Central memory CD8-positive, alpha-beta T cell (primary cell): ENCODE measurements at regions not wholly inside any gene's neighbourhood (a gene's known extent, or its start where the extent isn't known, plus 50 kb on each side); places are given as distances from the start of the nearest gene placed in this dataset.
"Not testable (repeated sequence)": the region's sequence is repeated elsewhere in the genome, so short reads cannot be mapped to it uniquely, and the experiment has no call there.

Experiments
- ATAC-seq: fragments of 150-1000 bp; cut with Tn5 transposase; replicated peaks from 2 replicates; pipeline ENCODE4 v1.10.0; 2022; ENCODE audit warnings: mild to moderate bottlenecking, moderate FRiP score, moderate number of reproducible peaks; ENCODE audit not compliant: poor library complexity, severe bottlenecking; ENCODE audit errors: extremely low read depth
- DNase-seq, 2 donors: peaks; one replicate each; pipeline ENCODE4 v3.0.0; 2021; ENCODE audit warnings: low spot score in 2 of 2
- H3K27ac Mint-ChIP-seq: one replicate; pipeline ENCODE4 v1.8.0; 2022; ENCODE audit warnings: low read depth, mild to moderate bottlenecking, moderate library complexity, mixed read lengths
- H3K27me3 Mint-ChIP-seq: one replicate; pipeline ENCODE4 v1.8.0; 2022; ENCODE audit warnings: mixed read lengths
- H3K36me3 Mint-ChIP-seq: one replicate; pipeline ENCODE4 v1.8.0; 2022; ENCODE audit warnings: mild to moderate bottlenecking, moderate library complexity, mixed read lengths; ENCODE audit not compliant: insufficient read depth
- H3K4me1 Mint-ChIP-seq: one replicate; pipeline ENCODE4 v1.8.0; 2022; ENCODE audit warnings: mixed read lengths
- H3K4me3 Mint-ChIP-seq: one replicate; pipeline ENCODE4 v1.8.0; 2022; ENCODE audit warnings: mild to moderate bottlenecking, moderate library complexity, mixed read lengths
- H3K9me3 Mint-ChIP-seq: one replicate; pipeline ENCODE4 v1.8.0; 2022; ENCODE audit warnings: mixed read lengths

GRCh38 chr6:1210631-1211030, 101.3 kb upstream of the FOXQ1 start:
- DNase-seq, H3K4me3 Mint-ChIP-seq, H3K36me3 Mint-ChIP-seq, H3K27ac Mint-ChIP-seq, H3K4me1 Mint-ChIP-seq, ATAC-seq, H3K9me3 Mint-ChIP-seq: not testable (repeated sequence)
- H3K27me3 Mint-ChIP-seq, result peaks cover 43% of the 10 kb centered on the region

- Mint-ChIP-seq H3K4me1 (no peaks in the 10 kb centered on the region), H3K27me3 (peaks cover 49% of the 10 kb centered on the region), H3K9me3 (no peaks in the 10 kb centered on the region), H3K4me3 (no peak overlapping the region), H3K36me3 (peaks cover 2% of the 10 kb centered on the region), H3K27ac (no peak overlapping the region)
- no peak for ATAC-seq
- no peak for DNase-seq
These were observed 103.0 kb upstream of the FOXQ1 start for GRCh38 chr6:1208876-1209275.

- H3K9me3 Mint-ChIP-seq, result no peaks in the 10 kb centered on the region
- H3K27ac Mint-ChIP-seq, result no peak overlapping the region
- ATAC-seq (no peak), DNase-seq (no peak)
- H3K27me3 Mint-ChIP-seq, result peaks cover 55% of the 10 kb centered on the region
- no peak overlapping the region for H3K4me3 Mint-ChIP-seq
- H3K4me1 Mint-ChIP-seq, result peaks cover 6% of the 10 kb centered on the region
- H3K36me3 Mint-ChIP-seq, result peaks cover 2% of the 10 kb centered on the region
These were observed 108.4 kb upstream of the FOXQ1 start for GRCh38 chr6:1203546-1203945.

GRCh38 chr6:1202201-1202600, 109.7 kb upstream of the FOXQ1 start:
- Mint-ChIP-seq H3K27me3 (peaks cover 42% of the 10 kb centered on the region), H3K27ac (no peak overlapping the region), H3K4me1 (peaks cover 6% of the 10 kb centered on the region), H3K4me3 (no peak overlapping the region), H3K36me3 (no peaks in the 10 kb centered on the region), H3K9me3 (no peaks in the 10 kb centered on the region)
- DNase-seq, result no peak
- ATAC-seq, result no peak

GRCh38 chr6:1201547-1202200, 110.2 kb upstream of the FOXQ1 start:
- Mint-ChIP-seq H3K36me3 (no peaks in the 10 kb centered on the region), H3K27ac (no peak overlapping the region), H3K4me3 (no peak overlapping the region), H3K9me3 (no peaks in the 10 kb centered on the region), H3K4me1 (peaks cover 6% of the 10 kb centered on the region), H3K27me3 (peaks cover 37% of the 10 kb centered on the region)
- no peak for DNase-seq
- no peak for ATAC-seq

- ATAC-seq, result no peak
- H3K4me1 Mint-ChIP-seq, result peaks cover 6% of the 10 kb centered on the region
- no peak overlapping the region for H3K27ac Mint-ChIP-seq
- no peak overlapping the region for H3K4me3 Mint-ChIP-seq
- DNase-seq, result no peak
- H3K9me3 Mint-ChIP-seq, result no peaks in the 10 kb centered on the region
- H3K36me3 Mint-ChIP-seq, result no peaks in the 10 kb centered on the region
- peaks cover 34% of the 10 kb centered on the region for H3K27me3 Mint-ChIP-seq
These were observed 111.3 kb upstream of the FOXQ1 start for GRCh38 chr6:1200409-1201101.

- no peak overlapping the region for H3K4me3 Mint-ChIP-seq
- H3K9me3 Mint-ChIP-seq, result no peaks in the 10 kb centered on the region
- H3K27me3 Mint-ChIP-seq, result peaks cover 33% of the 10 kb centered on the region
- DNase-seq, result no peak
- H3K36me3 Mint-ChIP-seq, result no peaks in the 10 kb centered on the region
- no peak for ATAC-seq
- peaks cover 6% of the 10 kb centered on the region for H3K4me1 Mint-ChIP-seq
- H3K27ac Mint-ChIP-seq, result no peak overlapping the region
These were observed 111.9 kb upstream of the FOXQ1 start for GRCh38 chr6:1200081-1200408.

GRCh38 chr6:1197309-1197708, 114.6 kb upstream of the FOXQ1 start:
- peaks cover 28% of the 10 kb centered on the region for H3K27me3 Mint-ChIP-seq
- H3K9me3 Mint-ChIP-seq, result peaks cover 5% of the 10 kb centered on the region
- DNase-seq, result no peak
- no peaks in the 10 kb centered on the region for H3K36me3 Mint-ChIP-seq
- H3K4me1 Mint-ChIP-seq, result peaks cover 1% of the 10 kb centered on the region
- no peak overlapping the region for H3K27ac Mint-ChIP-seq
- ATAC-seq, result no peak
- no peak overlapping the region for H3K4me3 Mint-ChIP-seq

- H3K27ac Mint-ChIP-seq, result no peak overlapping the region
- no peaks in the 10 kb centered on the region for H3K36me3 Mint-ChIP-seq
- DNase-seq (no peak), ATAC-seq (no peak)
- H3K4me3 Mint-ChIP-seq, result no peak overlapping the region
- H3K4me1 Mint-ChIP-seq, result no peaks in the 10 kb centered on the region
- H3K27me3 Mint-ChIP-seq, result peaks cover 30% of the 10 kb centered on the region
- peaks cover 5% of the 10 kb centered on the region for H3K9me3 Mint-ChIP-seq
These were observed 120.7 kb upstream of the FOXQ1 start for GRCh38 chr6:1191141-1191630.

GRCh38 chr6:1190366-1190765, 121.5 kb upstream of the FOXQ1 start:
- Mint-ChIP-seq H3K27me3 (peaks cover 26% of the 10 kb centered on the region), H3K4me3 (no peak overlapping the region), H3K9me3 (peaks cover 5% of the 10 kb centered on the region), H3K27ac (no peak overlapping the region), H3K4me1 (no peaks in the 10 kb centered on the region), H3K36me3 (no peaks in the 10 kb centered on the region)
- no peak for DNase-seq
- no peak for ATAC-seq

- H3K27me3 Mint-ChIP-seq, result peaks cover 18% of the 10 kb centered on the region
- DNase-seq (no peak), ATAC-seq (no peak)
- no peak overlapping the region for H3K27ac Mint-ChIP-seq
- no peaks in the 10 kb centered on the region for H3K4me1 Mint-ChIP-seq
- H3K9me3 Mint-ChIP-seq, result no peaks in the 10 kb centered on the region
- H3K36me3 Mint-ChIP-seq, result no peaks in the 10 kb centered on the region
- H3K4me3 Mint-ChIP-seq, result no peak overlapping the region
These were observed 123.7 kb upstream of the FOXQ1 start for GRCh38 chr6:1188199-1188598.

- ATAC-seq (no peak), DNase-seq (no peak)
- no peak overlapping the region for H3K27ac Mint-ChIP-seq
- peaks cover 16% of the 10 kb centered on the region for H3K27me3 Mint-ChIP-seq
- no peak overlapping the region for H3K4me3 Mint-ChIP-seq
- no peaks in the 10 kb centered on the region for H3K4me1 Mint-ChIP-seq
- no peaks in the 10 kb centered on the region for H3K9me3 Mint-ChIP-seq
- no peaks in the 10 kb centered on the region for H3K36me3 Mint-ChIP-seq
These were observed 124.4 kb upstream of the FOXQ1 start for GRCh38 chr6:1187293-1188131.

- H3K36me3 Mint-ChIP-seq, result no peaks in the 10 kb centered on the region
- ATAC-seq, result no peak
- no peak overlapping the region for H3K27ac Mint-ChIP-seq
- no peaks in the 10 kb centered on the region for H3K27me3 Mint-ChIP-seq
- no peak overlapping the region for H3K4me3 Mint-ChIP-seq
- no peak for DNase-seq
- no peaks in the 10 kb centered on the region for H3K9me3 Mint-ChIP-seq
- no peaks in the 10 kb centered on the region for H3K4me1 Mint-ChIP-seq
These were observed 127.6 kb upstream of the FOXQ1 start for GRCh38 chr6:1184318-1184717.
